SK-N-SH (cell line): ENCODE measurements at regions not wholly inside any gene's neighbourhood (a gene's known extent, or its start where the extent isn't known, plus 50 kb on each side); places are given as distances from the start of the nearest gene placed in this dataset.

Experiments
- CTCF ChIA-PET: fragments of 300-600, 350-600 bp; formaldehyde crosslinking; extraction: SDS; loops from one replicate; lab custom pipeline; 2021; lab: Yijun Ruan, JAX
- POLR2A ChIA-PET: fragments of 350-600 bp; sonication (Branson Sonifier 250); formaldehyde crosslinking; extraction: SDS; loops from one replicate; lab custom pipeline; 2020; ENCODE audit warnings: antibody characterized with exemption, inconsistent platforms; lab: Yijun Ruan, JAX
- DNase-seq: peaks from one replicate; pipeline ENCODE4 v3.0.0; 2012
- H2AFZ ChIP-seq: fragments of 200-600 bp; sonication (generic); 2 replicates; pipeline ENCODE4 v1.8.1; 2016; ENCODE audit warnings: antibody characterized with exemption, mild to moderate bottlenecking, low read depth
- H3F3A ChIP-seq: fragments of 200-600 bp; sonication (generic); replicated peaks from 2 replicates; pipeline ENCODE3; 2016; ENCODE audit warnings: antibody characterized with exemption, mild to moderate bottlenecking; ENCODE audit not compliant: insufficient read depth
- H3K27ac ChIP-seq, 2 experiments: fragments of 200-500 bp in 1 of 2; fragments of 200-600 bp in 1 of 2; sonication (Bioruptor generic) in 1 of 2; sonication (generic), shearing (Covaris generic) in 1 of 2; 2 replicates each; pipeline versions ENCODE4 v1.5.1 to v1.6.1; 2014 to 2016; ENCODE audit warnings: low read depth in 2 of 2, inconsistent platforms in 1 of 2, low read length in 1 of 2, mild to moderate bottlenecking in 1 of 2, mixed read lengths in 1 of 2
- H3K27me3 ChIP-seq: fragments of 200-600 bp; sonication (generic), shearing (Covaris generic); 2 replicates; pipeline ENCODE4 v1.6.1; 2016; ENCODE audit warnings: mixed run types; ENCODE audit not compliant: insufficient read depth
- H3K36me3 ChIP-seq, 2 experiments: fragments of 200-500 bp in 1 of 2; fragments of 200-600 bp in 1 of 2; sonication (Bioruptor generic) in 1 of 2; sonication (generic) in 1 of 2; replicated peaks in 1 of 2; 2 replicates each; pipeline versions ENCODE3 to v1.5.1; 2014 to 2016; ENCODE audit warnings: low read length in 1 of 2, mild to moderate bottlenecking in 1 of 2; ENCODE audit not compliant: insufficient read depth in 2 of 2, control insufficient read depth in 1 of 2
- H3K4me1 ChIP-seq, 2 experiments: fragments of 200-500 bp in 1 of 2; fragments of 200-600 bp in 1 of 2; sonication (Bioruptor generic) in 1 of 2; sonication (generic), shearing (Covaris generic) in 1 of 2; 2 replicates each; pipeline versions ENCODE4 v1.5.1 to v1.6.1; 2014 to 2016; ENCODE audit warnings: low read depth in 1 of 2, low read length in 1 of 2, mixed run types in 1 of 2; ENCODE audit not compliant: insufficient read depth in 2 of 2, control insufficient read depth in 1 of 2
- H3K4me2 ChIP-seq: fragments of 200-600 bp; sonication (generic), shearing (Covaris generic); 2 replicates; pipeline ENCODE4 v1.6.1; 2017; ENCODE audit warnings: mixed run types
- H3K4me3 ChIP-seq, 2 experiments: fragments of 200-500 bp in 1 of 2; fragments of 200-600 bp in 1 of 2; sonication (Bioruptor generic) in 1 of 2; sonication (generic), shearing (Covaris generic) in 1 of 2; 2 replicates each; pipeline versions ENCODE4 v1.5.1 to v1.8.1; 2014 to 2016; ENCODE audit warnings: low read depth in 2 of 2, inconsistent platforms in 1 of 2, low read length in 1 of 2, mild to moderate bottlenecking in 1 of 2, mixed read lengths in 1 of 2, moderate library complexity in 1 of 2
- H3K79me2 ChIP-seq: fragments of 200-600 bp; sonication (generic); 2 replicates; pipeline ENCODE4 v1.8.1; 2017; ENCODE audit warnings: mild to moderate bottlenecking; ENCODE audit not compliant: insufficient read depth
- H3K9ac ChIP-seq: fragments of 200-600 bp; sonication (generic); 2 replicates; pipeline ENCODE4 v1.6.1; 2017; ENCODE audit warnings: mixed run types
- H3K9me2 ChIP-seq: fragments of 200-600 bp; sonication (generic); 2 replicates; pipeline ENCODE4 v1.6.1; 2017; ENCODE audit warnings: mixed run types
- H3K9me3 ChIP-seq: fragments of 200-600 bp; sonication (generic); 2 replicates; pipeline ENCODE4 v1.6.1; 2017; ENCODE audit warnings: mixed run types, mild to moderate bottlenecking, moderate library complexity
- H4K20me1 ChIP-seq: fragments of 200-600 bp; sonication (generic); 2 replicates; pipeline ENCODE4 v1.6.1; 2017; ENCODE audit warnings: mild to moderate bottlenecking, mixed run types; ENCODE audit not compliant: insufficient read depth
- CHD2 ChIP-seq: fragments of 150-350 bp; IDR thresholded peaks from 2 replicates; pipeline ENCODE4 v1.6.1; 2018; ENCODE audit warnings: low read length; ENCODE audit not compliant: partially characterized antibody
- ELF1 ChIP-seq: IDR thresholded peaks from 2 replicates; pipeline ENCODE4 v1.4.0; 2012
- FOSL2 ChIP-seq: IDR thresholded peaks from 2 replicates; pipeline ENCODE4 v1.4.0; 2012; ENCODE audit warnings: low read depth, mild to moderate bottlenecking, moderate library complexity, borderline replicate concordance
- FOXJ3 ChIP-seq: sonication (generic); formaldehyde crosslinking; IDR thresholded peaks from 2 replicates; pipeline ENCODE4 v1.5.1; 2020; ENCODE audit warnings: mild to moderate bottlenecking, missing genetic modification reagents
- FOXM1 ChIP-seq: IDR thresholded peaks from 2 replicates; pipeline ENCODE4 v1.4.0; 2012; ENCODE audit warnings: low read depth, mild to moderate bottlenecking
- GABPA ChIP-seq: IDR thresholded peaks from 2 replicates; pipeline ENCODE4 v1.4.0; 2012; ENCODE audit warnings: low read depth, mild to moderate bottlenecking
- GATA2 ChIP-seq: sonication (generic); formaldehyde crosslinking; IDR thresholded peaks from 2 replicates; pipeline ENCODE4 v1.5.0; 2020; ENCODE audit warnings: mild to moderate bottlenecking, missing genetic modification reagents
- IRF3 ChIP-seq: fragments of 150-350 bp; IDR thresholded peaks from 2 replicates; pipeline ENCODE4 v1.6.1; 2016; ENCODE audit warnings: mild to moderate bottlenecking, low read depth, low read length
- JUND ChIP-seq: IDR thresholded peaks from 2 replicates; pipeline ENCODE4 v1.4.0; 2012
- MAX ChIP-seq: IDR thresholded peaks from 2 replicates; pipeline ENCODE4 v1.4.0; 2012; ENCODE audit warnings: low read depth
- MEF2A ChIP-seq: IDR thresholded peaks from 2 replicates; pipeline ENCODE4 v1.4.0; 2012; ENCODE audit warnings: low read depth, borderline replicate concordance
- NRF1 ChIP-seq: IDR thresholded peaks from 2 replicates; pipeline ENCODE4 v1.6.1; 2012; ENCODE audit warnings: low read depth, mild to moderate bottlenecking, low read length
- POLR2AphosphoS5 ChIP-seq: IDR thresholded peaks from 2 replicates; pipeline ENCODE4 v1.6.1; 2012; ENCODE audit warnings: low read depth, low read length
- RCOR1 ChIP-seq: fragments of 150-350 bp; IDR thresholded peaks from 2 replicates; pipeline ENCODE4 v1.6.1; 2017; ENCODE audit warnings: antibody characterized with exemption, low read length
- REST ChIP-seq: IDR thresholded peaks from 2 replicates; pipeline ENCODE4 v1.6.1; 2012; ENCODE audit warnings: mild to moderate bottlenecking, low read depth, low read length, moderate library complexity
- RFX5 ChIP-seq: IDR thresholded peaks from 2 replicates; pipeline ENCODE4 v1.6.1; 2012; ENCODE audit warnings: mild to moderate bottlenecking, improper control_type of control experiment, low read length
- RXRA ChIP-seq: IDR thresholded peaks from 2 replicates; pipeline ENCODE4 v1.4.0; 2012; ENCODE audit warnings: low read depth, mild to moderate bottlenecking, borderline replicate concordance
- TCF12 ChIP-seq: IDR thresholded peaks from 2 replicates; pipeline ENCODE4 v1.4.0; 2012
- TEAD4 ChIP-seq: IDR thresholded peaks from 2 replicates; pipeline ENCODE4 v1.4.0; 2012; ENCODE audit warnings: mild to moderate bottlenecking, borderline replicate concordance; ENCODE audit not compliant: insufficient read depth
- USF1 ChIP-seq: IDR thresholded peaks from 2 replicates; pipeline ENCODE4 v1.4.0; 2012; ENCODE audit warnings: low read depth, borderline replicate concordance
- USF2 ChIP-seq: fragments of 150-350 bp; IDR thresholded peaks from 2 replicates; pipeline ENCODE4 v1.6.1; 2017; ENCODE audit warnings: antibody characterized with exemption, low read length, low read depth, borderline replicate concordance
- YY1 ChIP-seq: IDR thresholded peaks from 2 replicates; pipeline ENCODE4 v1.4.0; 2012; ENCODE audit warnings: low read depth, mild to moderate bottlenecking
- ZBTB33 ChIP-seq: IDR thresholded peaks from 2 replicates; pipeline ENCODE4 v1.4.0; 2012; ENCODE audit warnings: low read depth, borderline replicate concordance
- WGBS: methylation state at CpG from one replicate; pipeline ENCODE4 v1.1.6; 2017; ENCODE audit warnings: low lambda C conversion rate; 5-methylcytosine and 5-hydroxymethylcytosine counted together

GRCh38 chr11:104327861-104328511 lies 164.0 kb upstream of the PDGFD start:
- H3K4me2 ChIP-seq, result peak overlapping the region; percentile 31; the same call in 1 of the 2 replicates
- peaks cover 0 to 12% of the 10 kb centered on the region in 2 experiments; a peak in 2 of 4 replicates for H3K4me1 ChIP-seq
- H3K9me3 ChIP-seq, result no peaks in the 10 kb centered on the region
- no peaks in the 10 kb centered on the region for H3K9me2 ChIP-seq
- no peaks in the 10 kb centered on the region for H3K36me3 ChIP-seq
- 11% methylated on average over 6 of the region's 6 CpGs for WGBS
- H3K27ac ChIP-seq, result peak overlapping the region; percentile 54 to 91
- H3K4me3 ChIP-seq, result 0 out of 4 replicates have a peak overlapping the region, but pooled peaks of 1 of the 2 experiments have one; percentile 2
- H3K79me2 ChIP-seq, result no peaks in the 10 kb centered on the region
- ChIA-PET CTCF (no interaction called here), POLR2A (no interaction called here)
- no peak overlapping the region for H3K9ac ChIP-seq
- no peaks in the 10 kb centered on the region for H3F3A ChIP-seq
- peak overlapping the region; percentile 66 for H2AFZ ChIP-seq
- DNase-seq, result peak; percentile 27
- no peaks in the 10 kb centered on the region for H4K20me1 ChIP-seq
- H3K27me3 ChIP-seq, result no peaks in the 10 kb centered on the region
- TF ChIP-seq ZBTB33, result no peak
- peak; percentile 39; the same call in 1 of the 2 replicates for TF ChIP-seq JUND
- TF ChIP-seq RFX5, result no peak
- no peak for TF ChIP-seq ELF1
- no peak; the same call in 1 of the 2 replicates for TF ChIP-seq POLR2AphosphoS5
- TF ChIP-seq FOXM1, result no peak
- no peak for TF ChIP-seq YY1
- 0 out of 2 replicates have a peak, but pooled peaks have one; percentile 36 for TF ChIP-seq TEAD4
- no peak for TF ChIP-seq MAX
- TF ChIP-seq FOXJ3 (CRISPR knock-in tag), result peak; percentile 61; the same call in 1 of the 2 replicates
- TF ChIP-seq CHD2, result no peak
- TF ChIP-seq REST, result no peak
- no peak for TF ChIP-seq RXRA
- TF ChIP-seq IRF3, result no peak
- no peak for TF ChIP-seq GABPA
- peak; percentile 44; the same call in 1 of the 2 replicates for TF ChIP-seq TCF12
- TF ChIP-seq GATA2 (CRISPR knock-in tag), result peak; percentile 62
- TF ChIP-seq USF2, result no peak
- no peak for TF ChIP-seq MEF2A
- no peak for TF ChIP-seq USF1
- no peak for TF ChIP-seq FOSL2
- no peak for TF ChIP-seq NRF1
- TF ChIP-seq RCOR1, result no peak
